H1 (cell line): ENCODE measurements at regions not wholly inside any gene's neighbourhood (a gene's known extent, or its start where the extent isn't known, plus 50 kb on each side); places are given as distances from the start of the nearest gene placed in this dataset.

Experiments used
- CTCF ChIA-PET: fragments of 300-600 bp; sonication (Branson Sonifier 250); formaldehyde crosslinking; loops from one replicate; lab custom pipeline; 2021; ENCODE audit not compliant: partially characterized antibody; lab: Charles Lee
- POLR2A ChIA-PET: fragments of 300-600 bp; sonication (Branson Sonifier 250); formaldehyde crosslinking; loops from one replicate; lab custom pipeline; 2021; ENCODE audit warnings: inconsistent platforms; ENCODE audit not compliant: partially characterized antibody; lab: Charles Lee
- DNase-seq, 2 experiments: peaks; one replicate each; pipeline versions ENCODE4 v3.0.0 to v3.0.0-alpha.2; 2010 to 2022; ENCODE audit warnings: low spot score in 2 of 2, low read depth in 1 of 2, mixed read lengths in 1 of 2
- FAIRE-seq: peaks from 2 replicates; lab custom pipeline; 2011; peaks lifted over from hg19 to GRCh38; lab: Jason Lieb, UNC
- H2AFZ ChIP-seq: 2 replicates; pipeline ENCODE4 v1.8.1; 2012; ENCODE audit warnings: low read length, inconsistent platforms
- H2AK5ac ChIP-seq: 2 replicates; pipeline ENCODE4 v1.6.1; 2013; ENCODE audit warnings: low read depth, low read length
- H2BK120ac ChIP-seq: replicated peaks from 2 replicates; pipeline ENCODE3; 2013; ENCODE audit warnings: low read depth, low read length, inconsistent platforms
- H2BK12ac ChIP-seq: 2 replicates; pipeline ENCODE4 v1.6.1; 2013; ENCODE audit warnings: low read depth, low read length
- H2BK15ac ChIP-seq: 2 replicates; pipeline ENCODE4 v1.6.1; 2013; ENCODE audit warnings: low read length
- H2BK20ac ChIP-seq: 2 replicates; pipeline ENCODE4 v1.6.1; 2013; ENCODE audit warnings: low read length
- H2BK5ac ChIP-seq: 2 replicates; pipeline ENCODE4 v1.6.1; 2013; ENCODE audit warnings: low read depth, low read length
- H3K14ac ChIP-seq: 2 replicates; pipeline ENCODE4 v1.6.1; 2013; ENCODE audit warnings: inconsistent platforms; ENCODE audit not compliant: insufficient read length
- H3K18ac ChIP-seq: 2 replicates; pipeline ENCODE4 v1.6.1; 2013; ENCODE audit warnings: low read length; ENCODE audit errors: extremely low read depth
- H3K23ac ChIP-seq: 2 replicates; pipeline ENCODE4 v1.6.1; 2013; ENCODE audit warnings: inconsistent platforms; ENCODE audit not compliant: insufficient read length
- H3K23me2 ChIP-seq: 2 replicates; pipeline ENCODE4 v1.6.1; 2013; ENCODE audit warnings: low read depth, low read length
- H3K27ac ChIP-seq: 2 replicates; pipeline ENCODE4 v1.6.1; 2011; ENCODE audit warnings: low read depth, low read length, inconsistent platforms
- H3K27me3 ChIP-seq, 4 experiments: replicated peaks in 1 of 4; 1 replicate in 1 of 4; 2 replicates in 3 of 4; pipeline versions ENCODE4 v1.6.1 to v1.8.1; 2011 to 2013; ENCODE audit warnings: low read length in 3 of 4, mild to moderate bottlenecking in 3 of 4, inconsistent platforms in 2 of 4, mixed read lengths in 2 of 4, moderate library complexity in 1 of 4; ENCODE audit not compliant: control insufficient read depth in 3 of 4, insufficient read depth in 3 of 4; ENCODE audit errors: extremely low read depth in 1 of 4
- H3K36me3 ChIP-seq, 4 experiments: 2 replicates each; pipeline versions ENCODE4 v1.6.1 to v1.8.1; 2011 to 2013; ENCODE audit warnings: mild to moderate bottlenecking in 4 of 4, low read length in 3 of 4, moderate library complexity in 2 of 4, control low read depth in 1 of 4, inconsistent platforms in 1 of 4; ENCODE audit not compliant: insufficient read depth in 4 of 4, control insufficient read depth in 2 of 4
- H3K4ac ChIP-seq: replicated peaks from 2 replicates; pipeline ENCODE3; 2013; ENCODE audit warnings: low read length, low read depth, mixed read lengths, inconsistent platforms; ENCODE audit not compliant: insufficient read length
- H3K4me1 ChIP-seq, 4 experiments: replicated peaks in 1 of 4; 1 replicate in 1 of 4; 2 replicates in 3 of 4; pipeline versions ENCODE4 v1.6.1 to v1.8.1; 2011 to 2013; ENCODE audit warnings: low read length in 3 of 4, inconsistent platforms in 2 of 4, mixed read lengths in 1 of 4; ENCODE audit not compliant: insufficient read depth in 4 of 4, control insufficient read depth in 3 of 4
- H3K4me2 ChIP-seq, 2 experiments: 2 replicates each; pipeline versions ENCODE4 v1.6.1 to v1.8.1; 2011 to 2013; ENCODE audit warnings: low read depth in 2 of 2, low read length in 2 of 2, control low read depth in 1 of 2, inconsistent platforms in 1 of 2, mild to moderate bottlenecking in 1 of 2; ENCODE audit not compliant: insufficient read depth in 1 of 2
- H3K4me3 ChIP-seq, 4 experiments: fragments of 200-600, 300-600 bp in 1 of 4; sonication (generic), shearing (Covaris generic), sonication (Bioruptor Twin) in 1 of 4; 2 replicates each; pipeline versions ENCODE4 v1.5.1 to v1.8.1; 2011 to 2016; ENCODE audit warnings: low read length in 4 of 4, low read depth in 3 of 4, control low read depth in 2 of 4, inconsistent platforms in 2 of 4, mild to moderate bottlenecking in 2 of 4, mixed read lengths in 1 of 4, moderate library complexity in 1 of 4; ENCODE audit not compliant: insufficient read depth in 2 of 4; ENCODE audit errors: extremely low read depth in 1 of 4
- H3K56ac ChIP-seq: replicated peaks from 2 replicates; pipeline ENCODE3; 2013; ENCODE audit warnings: low read depth, mild to moderate bottlenecking, mixed read lengths, low read length, inconsistent platforms; ENCODE audit not compliant: insufficient read length
- H3K79me1 ChIP-seq: 2 replicates; pipeline ENCODE4 v1.6.1; 2013; ENCODE audit warnings: low read depth, low read length, control low read depth
- H3K79me2 ChIP-seq, 2 experiments: 2 replicates each; pipeline versions ENCODE4 v1.6.1 to v1.8.1; 2012 to 2013; ENCODE audit warnings: low read length in 2 of 2, mild to moderate bottlenecking in 2 of 2, inconsistent platforms in 1 of 2; ENCODE audit not compliant: insufficient read depth in 2 of 2, control insufficient read depth in 1 of 2
- H3K9ac ChIP-seq, 4 experiments: replicated peaks in 1 of 4; 1 replicate in 1 of 4; 2 replicates in 3 of 4; pipeline versions ENCODE4 v1.6.1 to v1.8.1; 2011 to 2013; ENCODE audit warnings: low read depth in 3 of 4, low read length in 3 of 4, control low read depth in 2 of 4, mild to moderate bottlenecking in 2 of 4, moderate library complexity in 2 of 4, inconsistent platforms in 1 of 4; ENCODE audit errors: extremely low read depth in 1 of 4
- H3K9me3 ChIP-seq, 2 experiments: 2 replicates each; pipeline versions ENCODE4 v1.6.1 to v1.8.1; 2012 to 2013; ENCODE audit warnings: mild to moderate bottlenecking in 2 of 2, moderate library complexity in 2 of 2, control low read depth in 1 of 2, inconsistent platforms in 1 of 2, low read depth in 1 of 2, low read length in 1 of 2, mixed read lengths in 1 of 2; ENCODE audit not compliant: insufficient read depth in 2 of 2
- H4K20me1 ChIP-seq, 2 experiments: replicated peaks in 1 of 2; 2 replicates each; pipeline versions ENCODE3 to v1.8.1; 2011 to 2013; ENCODE audit warnings: inconsistent platforms in 2 of 2, low read length in 2 of 2, mild to moderate bottlenecking in 1 of 2; ENCODE audit not compliant: insufficient read depth in 2 of 2, control insufficient read depth in 1 of 2
- H4K5ac ChIP-seq: 2 replicates; pipeline ENCODE4 v1.6.1; 2013; ENCODE audit warnings: low read length, low read depth, mixed read lengths, inconsistent platforms; ENCODE audit not compliant: insufficient read length
- H4K8ac ChIP-seq: 2 replicates; pipeline ENCODE4 v1.8.0; 2013; ENCODE audit warnings: mild to moderate bottlenecking, moderate library complexity, low read length, inconsistent platforms; ENCODE audit not compliant: insufficient read depth; ENCODE audit errors: extremely low read depth
- H4K91ac ChIP-seq: replicated peaks from 2 replicates; pipeline ENCODE3; 2013; ENCODE audit warnings: low read length, mixed read lengths, inconsistent platforms; ENCODE audit not compliant: insufficient read length
- RFX5 ChIP-seq: IDR thresholded peaks from 2 replicates; pipeline ENCODE4 v1.6.1; 2011; ENCODE audit warnings: low read depth, low read length, improper control_type of control experiment, borderline replicate concordance
- WGBS, 2 experiments: shearing (Covaris generic) in 1 of 2; methylation state at CpG; one replicate each; pipeline versions ENCODE4 v1.1.6 to v1.1.7; 2013 to 2015; ENCODE audit warnings: low lambda C conversion rate in 2 of 2, mixed read lengths in 2 of 2, inconsistent platforms in 1 of 2, low coverage in 1 of 2, missing lambda C conversion rate in 1 of 2; ENCODE audit not compliant: insufficient replicate concordance in 2 of 2, insufficient coverage in 1 of 2, insufficient read length in 1 of 2; ENCODE audit errors: extremely low coverage in 1 of 2, missing lambda C conversion rate in 1 of 2; 5-methylcytosine and 5-hydroxymethylcytosine counted together

- H3K79me1 ChIP-seq: no peaks in the 10 kb centered on the region
- ChIA-PET POLR2A (no interaction called here), CTCF (no interaction called here)
- no peak overlapping the region for H2BK12ac ChIP-seq
- no peak overlapping the region for H3K4me3 ChIP-seq
- H3K23ac ChIP-seq: no peak overlapping the region
- H4K5ac ChIP-seq: no peak overlapping the region
- FAIRE-seq (no peak), DNase-seq (no peak)
- no peak overlapping the region for H3K27ac ChIP-seq
- H3K79me2 ChIP-seq: no peaks in the 10 kb centered on the region
- no peaks in the 10 kb centered on the region for H3K23me2 ChIP-seq
- no peak overlapping the region for H2BK5ac ChIP-seq
- no peaks in the 10 kb centered on the region for H4K20me1 ChIP-seq
- TF ChIP-seq RFX5: no peak
- WGBS, 2 experiments: 93% methylated on average over 1 of the region's 1 CpG; no CpG with 5 or more reads in 1 of the 2 experiments
- no peak overlapping the region for H4K91ac ChIP-seq
- no peak overlapping the region for H3K56ac ChIP-seq
- no peak overlapping the region for H3K18ac ChIP-seq
- no peak overlapping the region for H3K9ac ChIP-seq
- no peak overlapping the region for H4K8ac ChIP-seq
- no peak overlapping the region for H2BK15ac ChIP-seq
- H2AK5ac ChIP-seq: no peak overlapping the region
- no peak overlapping the region for H2AFZ ChIP-seq
- no peak overlapping the region for H3K4me2 ChIP-seq
- no peak overlapping the region for H3K4ac ChIP-seq
- no peak overlapping the region for H3K14ac ChIP-seq
- H3K27me3 ChIP-seq: no peaks in the 10 kb centered on the region
- H2BK120ac ChIP-seq: no peak overlapping the region
- no peaks in the 10 kb centered on the region for H3K9me3 ChIP-seq
- peaks cover 4 to 7% (median 4%) of the 10 kb centered on the region in 4 experiments; a peak in 6 of 7 replicates for H3K4me1 ChIP-seq
- no peak overlapping the region for H2BK20ac ChIP-seq
- no peaks in the 10 kb centered on the region for H3K36me3 ChIP-seq
Observed at GRCh38 chr3:34869696-34870095, 769.6 kb upstream of the ARPP21 start.
